Erythroblast (primary cell): ENCODE measurements at regions not wholly inside any gene's neighbourhood (a gene's known extent, or its start where the extent isn't known, plus 50 kb on each side); places are given as distances from the start of the nearest gene placed in this dataset.

Source experiments
- GATA1 ChIP-seq: IDR thresholded peaks from 2 replicates; pipeline ENCODE4 v1.6.1; 2011; ENCODE audit warnings: low read depth, mild to moderate bottlenecking, control low read depth, low read length, moderate library complexity
- POLR2A ChIP-seq: IDR thresholded peaks from 2 replicates; pipeline ENCODE4 v1.6.1; 2011; ENCODE audit warnings: mild to moderate bottlenecking, low read length

DNA sequence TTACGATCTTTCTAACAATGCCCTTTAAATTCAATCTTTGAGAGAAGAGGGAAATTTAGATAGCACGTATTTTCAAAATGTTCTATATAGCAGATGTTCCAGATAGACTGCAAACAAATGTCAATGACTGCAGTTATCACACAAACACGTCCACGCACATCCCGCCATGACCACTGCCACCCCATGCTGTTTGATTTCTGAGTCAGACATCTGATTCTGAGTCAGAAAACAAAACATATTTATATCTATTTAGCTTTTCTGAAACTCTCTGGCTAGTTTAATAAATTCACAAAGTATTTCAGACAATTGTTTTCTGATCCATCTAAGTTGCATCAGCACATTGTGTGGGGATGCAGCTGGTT is 105.9 kb upstream of the BCAT1 start:
- no peak for TF ChIP-seq POLR2A
- no peak for TF ChIP-seq GATA1
